GM06990 (cell line): ENCODE measurements at regions not wholly inside any gene's neighbourhood (a gene's known extent, or its start where the extent isn't known, plus 50 kb on each side); places are given as distances from the start of the nearest gene placed in this dataset.

Source experiments
- DNase-seq: peaks from one replicate; pipeline ENCODE4 v3.0.0-alpha.2; 2011; ENCODE audit not compliant: insufficient read length; ENCODE audit errors: extremely low read depth
- H3K27me3 ChIP-seq: replicated peaks from 2 replicates; pipeline ENCODE4 v1.6.0; 2011; ENCODE audit warnings: low read length; ENCODE audit not compliant: control insufficient read depth, insufficient read depth
- H3K36me3 ChIP-seq: 2 replicates; pipeline ENCODE4 v1.5.1; 2011; ENCODE audit warnings: low read length; ENCODE audit not compliant: control insufficient read depth, insufficient read depth
- H3K4me3 ChIP-seq: replicated peaks from 2 replicates; pipeline ENCODE4 v1.5.1; 2011; ENCODE audit warnings: low read depth, mild to moderate bottlenecking, control low read depth, low read length
- TF ChIP-seq, protein P1 (sequence below): IDR thresholded peaks from 2 replicates; pipeline ENCODE4 v1.5.1; 2011; ENCODE audit warnings: low read length, control low read depth, mild to moderate bottlenecking, inconsistent platforms; ENCODE audit not compliant: insufficient read depth, poor library complexity, severe bottlenecking

DNA sequence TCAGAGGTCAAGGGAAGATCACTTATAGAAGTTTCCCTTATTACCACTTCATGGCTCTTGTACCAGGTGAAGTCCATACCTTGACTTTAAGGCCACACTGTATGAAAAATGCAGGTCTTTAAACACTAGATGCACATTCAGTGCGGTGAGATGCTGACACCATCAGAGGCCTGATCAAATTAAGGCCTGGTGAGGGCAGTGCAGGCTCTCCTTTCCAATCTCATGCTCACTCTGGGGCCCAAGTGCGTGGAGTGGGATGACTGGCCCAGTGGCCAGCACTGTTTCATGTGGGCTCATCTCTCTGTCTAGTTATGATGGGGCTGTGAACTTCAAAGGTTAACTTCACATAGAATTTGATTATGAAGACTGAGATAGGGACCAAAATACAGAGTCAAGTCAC is 281.1 kb downstream of the SLC4A3 start:
- TF ChIP-seq, protein P1, sequence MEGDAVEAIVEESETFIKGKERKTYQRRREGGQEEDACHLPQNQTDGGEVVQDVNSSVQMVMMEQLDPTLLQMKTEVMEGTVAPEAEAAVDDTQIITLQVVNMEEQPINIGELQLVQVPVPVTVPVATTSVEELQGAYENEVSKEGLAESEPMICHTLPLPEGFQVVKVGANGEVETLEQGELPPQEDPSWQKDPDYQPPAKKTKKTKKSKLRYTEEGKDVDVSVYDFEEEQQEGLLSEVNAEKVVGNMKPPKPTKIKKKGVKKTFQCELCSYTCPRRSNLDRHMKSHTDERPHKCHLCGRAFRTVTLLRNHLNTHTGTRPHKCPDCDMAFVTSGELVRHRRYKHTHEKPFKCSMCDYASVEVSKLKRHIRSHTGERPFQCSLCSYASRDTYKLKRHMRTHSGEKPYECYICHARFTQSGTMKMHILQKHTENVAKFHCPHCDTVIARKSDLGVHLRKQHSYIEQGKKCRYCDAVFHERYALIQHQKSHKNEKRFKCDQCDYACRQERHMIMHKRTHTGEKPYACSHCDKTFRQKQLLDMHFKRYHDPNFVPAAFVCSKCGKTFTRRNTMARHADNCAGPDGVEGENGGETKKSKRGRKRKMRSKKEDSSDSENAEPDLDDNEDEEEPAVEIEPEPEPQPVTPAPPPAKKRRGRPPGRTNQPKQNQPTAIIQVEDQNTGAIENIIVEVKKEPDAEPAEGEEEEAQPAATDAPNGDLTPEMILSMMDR, result peak; percentile 14

DNA sequence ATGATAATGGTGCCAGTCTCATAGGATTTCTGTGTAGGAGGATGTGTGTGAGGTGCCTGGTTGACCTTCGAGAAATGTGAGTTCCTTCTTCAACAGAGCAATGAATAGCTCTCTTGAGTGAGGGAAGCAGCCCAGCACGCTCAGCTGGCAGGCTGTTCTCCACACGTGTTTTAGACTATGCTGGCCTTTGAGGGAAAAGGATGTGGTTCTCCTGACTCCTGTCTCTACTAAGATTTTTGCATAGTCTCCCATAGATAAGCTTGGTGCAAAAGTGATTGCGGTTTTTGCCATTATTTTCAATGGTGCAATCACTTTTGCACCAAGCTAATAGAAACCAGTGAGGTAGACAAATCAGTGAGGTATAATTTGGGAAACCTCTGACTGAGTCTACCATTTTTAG is 284.1 kb downstream of the SLC4A3 start:
- H3K27me3 ChIP-seq, result no peaks in the 10 kb centered on the region
- H3K36me3 ChIP-seq, result no peaks in the 10 kb centered on the region
- DNase-seq, result no peak
- TF ChIP-seq, protein P1, result no peak
- no peak overlapping the region for H3K4me3 ChIP-seq

More for the DNA sequence above, 281.1 kb downstream of the SLC4A3 start:
- Histone ChIP-seq H3K4me3 (no peak overlapping the region), H3K36me3 (no peaks in the 10 kb centered on the region), H3K27me3 (no peaks in the 10 kb centered on the region; the same call in 1 of the 2 replicates)
- DNase-seq, result no peak

DNA sequence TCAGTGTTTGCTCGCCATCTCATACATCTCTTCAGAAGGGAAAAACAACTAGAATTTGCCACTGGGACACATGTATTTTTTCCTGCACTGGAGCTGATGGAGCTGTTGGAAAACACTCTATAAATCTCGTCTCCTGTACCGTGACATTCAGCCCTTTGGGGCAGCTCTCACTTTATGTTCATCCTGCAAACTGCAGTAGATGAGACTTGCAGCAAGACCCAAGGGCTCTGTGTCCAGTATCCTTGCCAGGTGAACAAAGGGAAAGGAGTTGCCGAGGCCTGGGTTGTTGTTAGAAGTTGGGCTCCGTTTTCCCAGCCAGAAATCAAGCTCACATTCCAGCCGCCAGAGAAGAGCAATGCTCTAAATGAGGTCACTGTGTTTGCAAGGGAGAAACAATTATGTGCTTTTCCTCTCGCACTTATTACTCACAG is 285.1 kb downstream of the SLC4A3 start:
- H3K27me3 ChIP-seq, result no peaks in the 10 kb centered on the region
- TF ChIP-seq, protein P1, result no peak
- no peak overlapping the region for H3K4me3 ChIP-seq
- DNase-seq, result no peak
- no peaks in the 10 kb centered on the region for H3K36me3 ChIP-seq

DNA sequence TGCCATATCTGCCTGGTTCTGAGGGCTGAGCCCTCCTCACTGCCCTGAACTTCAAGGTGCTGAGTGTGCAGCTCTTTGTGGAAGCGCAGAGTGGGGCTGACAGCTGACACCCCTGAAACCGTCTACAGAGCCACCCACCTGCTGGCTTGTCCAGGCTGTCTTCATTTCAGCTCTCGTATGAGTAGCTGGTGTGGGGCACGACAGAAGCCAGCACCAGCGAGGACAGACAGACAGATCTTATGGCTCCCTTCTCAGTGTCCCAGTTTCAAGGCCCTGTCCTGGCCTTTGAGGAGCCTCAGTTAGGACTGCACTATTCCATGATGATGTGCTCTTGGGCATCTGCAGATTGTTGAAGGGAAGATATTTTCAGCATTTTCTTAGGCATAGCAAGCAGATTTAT is 287.1 kb downstream of the SLC4A3 start:
- TF ChIP-seq, protein P1, result no peak
- Histone ChIP-seq H3K36me3 (no peaks in the 10 kb centered on the region), H3K4me3 (no peak overlapping the region), H3K27me3 (no peaks in the 10 kb centered on the region)
- DNase-seq, result no peak

DNA sequence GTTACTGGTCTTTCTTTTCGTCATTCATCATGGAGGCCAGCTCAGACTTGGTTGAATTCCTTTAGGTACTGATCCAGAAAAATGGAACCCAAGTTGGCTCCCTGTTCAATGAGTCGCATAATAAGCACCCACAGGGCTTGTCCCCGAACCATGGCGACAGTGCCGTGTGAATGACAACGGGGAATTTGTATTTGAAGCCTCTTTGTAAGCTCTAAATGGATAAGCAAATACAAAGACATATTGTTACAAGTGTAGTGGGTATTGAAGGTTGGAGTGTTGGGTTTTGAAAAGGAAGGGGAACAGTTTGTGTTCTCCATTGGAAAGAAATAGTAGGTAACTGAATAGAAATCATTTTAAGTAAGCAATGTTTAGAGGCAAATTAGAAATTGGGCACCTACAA is 288.9 kb downstream of the SLC4A3 start:
- TF ChIP-seq, protein P1, result no peak
- H3K4me3 ChIP-seq, result no peak overlapping the region
- no peaks in the 10 kb centered on the region for H3K36me3 ChIP-seq
- H3K27me3 ChIP-seq, result no peaks in the 10 kb centered on the region
- no peak for DNase-seq
